ENCODE measurements at regions not wholly inside any gene's neighbourhood (a gene's known extent, or its start where the extent isn't known, plus 50 kb on each side); places are given as distances from the start of the nearest gene placed in this dataset.

- peaks cover 9% of the 10 kb centered on the region for H3K9me3 ChIP-seq (ENCODE audit: control insufficient read depth, low read length)
Measured at GRCh38 chr4:12084690-12085089, 656.0 kb upstream of the HS3ST1 start.

GRCh38 chr4:12071316-12071715, 642.6 kb upstream of the HS3ST1 start:
- H3K9me3 Mint-ChIP-seq = no peaks in the 10 kb centered on the region

More at GRCh38 chr4:12084690-12085089, 656.0 kb upstream of the HS3ST1 start:
- Mint-ChIP-seq H3K9me3 (peaks cover 16% of the 10 kb centered on the region), H3K27me3 (ENCODE audit: insufficient read depth) (no peaks in the 10 kb centered on the region), H3K36me3 (ENCODE audit: low read depth) (peaks cover 2% of the 10 kb centered on the region), H3K4me1 (no peaks in the 10 kb centered on the region), H3K27ac (no peak overlapping the region), H3K4me3 (no peak overlapping the region)
- no peaks in the 10 kb centered on the region for H3K27me3 ChIP-seq (ENCODE audit: control insufficient read depth, insufficient read depth, low read length, poor library complexity, severe bottlenecking)
- no peaks in the 10 kb centered on the region for H3K4me1 ChIP-seq (ENCODE audit: control insufficient read depth, insufficient read depth, low read length)
- no peaks in the 10 kb centered on the region for H3K36me3 ChIP-seq (ENCODE audit: control insufficient read depth, insufficient read depth, low read length)
- no peak overlapping the region for H3K4me3 ChIP-seq (ENCODE audit: low read length)
- 88 to 89% methylated on average over 4 to 5 of the region's 5 CpGs for WGBS, 2 experiments (ENCODE audit: insufficient coverage in 1 of 2, insufficient read length in 1 of 2)
- no peak for DNase-seq
- H3K27ac ChIP-seq (ENCODE audit: low read depth, low read length) = no peak overlapping the region
- no peak overlapping the region for H3K9ac ChIP-seq (ENCODE audit: extremely low read depth, low read length, poor library complexity, severe bottlenecking)
- no peak for TF ChIP-seq CTCF (conservative IDR thresholded peaks at IDR 0.05)

GRCh38 chr4:12053966-12054365, 625.3 kb upstream of the HS3ST1 start:
- no peak overlapping the region for H3K4me3 ChIP-seq (ENCODE audit: low read length)
- no peak overlapping the region for H3K27ac ChIP-seq (ENCODE audit: low read depth, low read length)
- TF ChIP-seq CTCF (conservative IDR thresholded peaks at IDR 0.05) = no peak
- Mint-ChIP-seq H3K4me1 (no peaks in the 10 kb centered on the region), H3K9me3 (peaks cover 10% of the 10 kb centered on the region), H3K4me3 (no peak overlapping the region), H3K27me3 (ENCODE audit: insufficient read depth) (no peaks in the 10 kb centered on the region), H3K27ac (no peak overlapping the region), H3K36me3 (ENCODE audit: low read depth) (no peaks in the 10 kb centered on the region)
- 96 to 100% methylated on average over 2 of the region's 2 CpGs for WGBS, 2 experiments (ENCODE audit: insufficient coverage in 1 of 2, insufficient read length in 1 of 2)
- no peaks in the 10 kb centered on the region for H3K9me3 ChIP-seq (ENCODE audit: control insufficient read depth, low read length)
- no peaks in the 10 kb centered on the region for H3K4me1 ChIP-seq (ENCODE audit: control insufficient read depth, insufficient read depth, low read length)
- H3K36me3 ChIP-seq (ENCODE audit: control insufficient read depth, insufficient read depth, low read length) = no peaks in the 10 kb centered on the region
- no peak overlapping the region for H3K9ac ChIP-seq (ENCODE audit: extremely low read depth, low read length, poor library complexity, severe bottlenecking)
- no peak for DNase-seq
- no peaks in the 10 kb centered on the region for H3K27me3 ChIP-seq (ENCODE audit: control insufficient read depth, insufficient read depth, low read length, poor library complexity, severe bottlenecking)

More at GRCh38 chr4:12071316-12071715, 642.6 kb upstream of the HS3ST1 start:
- H3K27me3 ChIP-seq (ENCODE audit: control insufficient read depth, insufficient read depth, low read length, poor library complexity, severe bottlenecking) = no peaks in the 10 kb centered on the region
- no peaks in the 10 kb centered on the region for H3K27me3 Mint-ChIP-seq (ENCODE audit: insufficient read depth)
- H3K27ac Mint-ChIP-seq = no peak overlapping the region
- WGBS, 2 experiments (ENCODE audit: insufficient coverage in 1 of 2, insufficient read length in 1 of 2) = 93 to 100% methylated on average over 2 of the region's 2 CpGs
- DNase-seq = no peak
- no peaks in the 10 kb centered on the region for H3K4me1 ChIP-seq (ENCODE audit: control insufficient read depth, insufficient read depth, low read length)
- no peak overlapping the region for H3K4me3 ChIP-seq (ENCODE audit: low read length)
- H3K27ac ChIP-seq (ENCODE audit: low read depth, low read length) = no peak overlapping the region
- no peak for TF ChIP-seq CTCF (conservative IDR thresholded peaks at IDR 0.05)
- no peaks in the 10 kb centered on the region for H3K4me1 Mint-ChIP-seq
- no peak overlapping the region for H3K4me3 Mint-ChIP-seq
- H3K9ac ChIP-seq (ENCODE audit: extremely low read depth, low read length, poor library complexity, severe bottlenecking) = no peak overlapping the region
- H3K36me3 ChIP-seq (ENCODE audit: control insufficient read depth, insufficient read depth, low read length) = no peaks in the 10 kb centered on the region
- H3K36me3 Mint-ChIP-seq (ENCODE audit: low read depth) = no peaks in the 10 kb centered on the region
- no peaks in the 10 kb centered on the region for H3K9me3 ChIP-seq (ENCODE audit: control insufficient read depth, low read length)
